Astrocyte (in vitro differentiated cells and primary cell): ENCODE measurements at regions not wholly inside any gene's neighbourhood (a gene's known extent, or its start where the extent isn't known, plus 50 kb on each side); places are given as distances from the start of the nearest gene placed in this dataset.

Experiments
- CTCF ChIP-seq: IDR thresholded peaks from 2 replicates; pipeline ENCODE4 v1.5.1; 2011; ENCODE audit warnings: low read depth, mild to moderate bottlenecking, inconsistent platforms, low read length, moderate library complexity; ENCODE audit not compliant: insufficient read depth
- EZH2 ChIP-seq: IDR thresholded peaks from 2 replicates; pipeline ENCODE4 v1.6.1; 2012; ENCODE audit warnings: mild to moderate bottlenecking, low read length, inconsistent platforms; ENCODE audit not compliant: insufficient read depth

GRCh38 chr2:20110876-20111275, 59.4 kb upstream of the LAPTM4A start:
- TF ChIP-seq CTCF (no peak), EZH2 (no peak)
